Endothelial cell of umbilical vein (primary cell): ENCODE measurements at regions not wholly inside any gene's neighbourhood (a gene's known extent, or its start where the extent isn't known, plus 50 kb on each side); places are given as distances from the start of the nearest gene placed in this dataset.

ENCODE experiments used
- BruUV-seq: library from RNA; stranded (reverse); fragments of 400-500 nt; replicated peaks from 2 replicates; lab custom pipeline; 2021; lab: Mats Ljungman, UMichigan
- CTCF ChIA-PET: fragments of 300-600, 350-600 bp; sonication (Branson Sonifier 250); formaldehyde crosslinking; loops from one replicate; lab custom pipeline; 2021; ENCODE audit warnings: antibody characterized with exemption, inconsistent platforms; lab: Charles Lee
- POLR2A ChIA-PET: fragments of 300-600, 350-600 bp; sonication (Branson Sonifier 250); formaldehyde crosslinking; loops from one replicate; lab custom pipeline; 2021; ENCODE audit warnings: antibody characterized with exemption, inconsistent platforms; lab: Charles Lee
- DNase-seq: peaks from one replicate; pipeline ENCODE4 v3.0.0-alpha.2; 2011; ENCODE audit warnings: low read depth, low spot score
- FAIRE-seq: peaks from 2 replicates; lab custom pipeline; 2011; peaks lifted over from hg19 to GRCh38; lab: Jason Lieb, UNC
- H2AFZ ChIP-seq: 2 replicates; pipeline ENCODE4 v1.6.0; 2012; ENCODE audit warnings: low read depth, low read length, control low read depth, inconsistent platforms
- H3K27ac ChIP-seq: 2 replicates; pipeline ENCODE4 v1.5.1; 2011; ENCODE audit warnings: low read depth, mild to moderate bottlenecking, control low read depth, low read length, moderate library complexity; ENCODE audit not compliant: insufficient read depth
- H3K27me3 ChIP-seq, 2 experiments: 2 replicates each; pipeline versions ENCODE4 v1.6.0 to v1.6.1; 2011; ENCODE audit warnings: low read length in 2 of 2, mixed read lengths in 1 of 2; ENCODE audit not compliant: control insufficient read depth in 2 of 2, insufficient read depth in 2 of 2
- H3K36me3 ChIP-seq, 2 experiments: 2 replicates in 1 of 2; 3 replicates in 1 of 2; pipeline ENCODE4 v1.5.1; 2011; ENCODE audit warnings: low read length in 2 of 2, mild to moderate bottlenecking in 1 of 2, moderate library complexity in 1 of 2; ENCODE audit not compliant: control insufficient read depth in 2 of 2, insufficient read depth in 2 of 2; ENCODE audit errors: extremely low read depth in 1 of 2
- H3K4me1 ChIP-seq: 3 replicates; pipeline ENCODE4 v1.5.1; 2011; ENCODE audit warnings: mild to moderate bottlenecking, low read length; ENCODE audit not compliant: control insufficient read depth, insufficient read depth; ENCODE audit errors: extremely low read depth
- H3K4me2 ChIP-seq: 2 replicates; pipeline ENCODE4 v1.6.1; 2011; ENCODE audit warnings: low read length, control low read depth, mixed read lengths; ENCODE audit not compliant: insufficient read depth
- H3K4me3 ChIP-seq, 3 experiments: fragments of 200-600 bp in 1 of 3; sonication (generic), shearing (Covaris generic) in 1 of 3; replicated peaks in 1 of 3; 2 replicates each; pipeline ENCODE4 v1.5.1; 2011 to 2016; ENCODE audit warnings: control low read depth in 3 of 3, low read length in 3 of 3, mild to moderate bottlenecking in 2 of 3, inconsistent platforms in 1 of 3, low read depth in 1 of 3, moderate library complexity in 1 of 3; ENCODE audit not compliant: insufficient read depth in 1 of 3
- H3K79me2 ChIP-seq: 2 replicates; pipeline ENCODE4 v1.6.0; 2012; ENCODE audit warnings: low read length, inconsistent platforms; ENCODE audit not compliant: control insufficient read depth, insufficient read depth
- H3K9ac ChIP-seq: replicated peaks from 2 replicates; pipeline ENCODE3; 2011; ENCODE audit warnings: low read length, control low read depth; ENCODE audit not compliant: insufficient read depth; ENCODE audit errors: extremely low read depth
- H3K9me1 ChIP-seq: replicated peaks from 3 replicates; pipeline ENCODE4 v1.6.0; 2011; ENCODE audit warnings: mild to moderate bottlenecking, low read length; ENCODE audit not compliant: control insufficient read depth, insufficient read depth; ENCODE audit errors: extremely low read depth
- H3K9me3 ChIP-seq: replicated peaks from 2 replicates; pipeline ENCODE4 v1.5.1; 2012; ENCODE audit warnings: low read length, inconsistent platforms; ENCODE audit not compliant: control insufficient read depth, insufficient read depth
- H4K20me1 ChIP-seq: replicated peaks from 2 replicates; pipeline ENCODE3; 2011; ENCODE audit warnings: mild to moderate bottlenecking, low read length; ENCODE audit not compliant: control insufficient read depth, insufficient read depth; ENCODE audit errors: extremely low read depth
- EZH2 ChIP-seq: IDR thresholded peaks from 2 replicates; pipeline ENCODE4 v1.6.1; 2012; ENCODE audit warnings: borderline replicate concordance, low read depth, mild to moderate bottlenecking, moderate library complexity, low read length, inconsistent platforms; ENCODE audit not compliant: severe bottlenecking
- FOS ChIP-seq: IDR thresholded peaks from 2 replicates; pipeline ENCODE4 v1.6.1; 2011; ENCODE audit warnings: mild to moderate bottlenecking, low read length, moderate library complexity, borderline replicate concordance; ENCODE audit not compliant: insufficient read depth
- GATA2 ChIP-seq: IDR thresholded peaks from 2 replicates; pipeline ENCODE4 v1.7.0; 2011; ENCODE audit warnings: low read depth, mild to moderate bottlenecking, moderate library complexity, mixed read lengths, low read length; ENCODE audit not compliant: insufficient read length, insufficient read depth
- JUN ChIP-seq: IDR thresholded peaks from 2 replicates; pipeline ENCODE4 v1.6.1; 2011; ENCODE audit warnings: borderline replicate concordance, low read depth; ENCODE audit not compliant: insufficient read length, insufficient read depth
- MYC ChIP-seq: IDR thresholded peaks from one replicate; pipeline ENCODE4 v1.6.1; 2011; ENCODE audit warnings: mild to moderate bottlenecking, low read depth, low read length
- POLR2A ChIP-seq: IDR thresholded peaks from 2 replicates; pipeline ENCODE4 v1.6.1; 2012; ENCODE audit warnings: low read depth, mild to moderate bottlenecking, control low read depth, low read length
- POLR2AphosphoS5 ChIP-seq: IDR thresholded peaks from 2 replicates; pipeline ENCODE4 v1.6.1; 2012; ENCODE audit warnings: low read depth, mild to moderate bottlenecking, control low read depth, low read length, moderate library complexity; ENCODE audit not compliant: insufficient read depth
- dilution Hi-C: fragments of 300-500 bp; cut with MboI; formaldehyde crosslinking; loops from one replicate; pipeline ENCODE4 v1.15.0; 2019; ENCODE audit warnings: low sequenced_read_pairs; ENCODE audit not compliant: extremely low pct_ligation_motif_present
- intact Hi-C: fragments of 100-400 bp; cut with micrococcal nuclease; formaldehyde crosslinking; loops from one replicate; pipeline ENCODE4 v1.10.0; 2022
- TF ChIP-seq, protein P1 (sequence below): IDR thresholded peaks from 2 replicates; pipeline ENCODE4 v1.6.1; 2011; ENCODE audit not compliant: insufficient read depth, insufficient read length
- TF ChIP-seq, protein P2 (sequence below), 2 donors: IDR thresholded peaks; 1 replicate in 1 of 2; 2 replicates in 1 of 2; pipeline ENCODE4 v1.5.1; 2011; ENCODE audit warnings: low read length in 2 of 2, mild to moderate bottlenecking in 2 of 2, moderate library complexity in 2 of 2, control low read depth in 1 of 2, inconsistent platforms in 1 of 2, low read depth in 1 of 2; ENCODE audit not compliant: insufficient read depth in 1 of 2; ENCODE audit errors: extremely low read depth in 1 of 2

- H3K4me3 ChIP-seq, result no peak overlapping the region
- peaks cover under 1% of the 10 kb centered on the region for H3K4me1 ChIP-seq
- no peak overlapping the region for H3K4me2 ChIP-seq
- TF ChIP-seq GATA2 (no peak), JUN (no peak), POLR2AphosphoS5 (no peak), EZH2 (no peak), FOS (no peak), MYC (no peak), POLR2A (no peak)
- TF ChIP-seq, protein P1, sequence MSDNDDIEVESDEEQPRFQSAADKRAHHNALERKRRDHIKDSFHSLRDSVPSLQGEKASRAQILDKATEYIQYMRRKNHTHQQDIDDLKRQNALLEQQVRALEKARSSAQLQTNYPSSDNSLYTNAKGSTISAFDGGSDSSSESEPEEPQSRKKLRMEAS, result no peak
- TF ChIP-seq, protein P2, sequence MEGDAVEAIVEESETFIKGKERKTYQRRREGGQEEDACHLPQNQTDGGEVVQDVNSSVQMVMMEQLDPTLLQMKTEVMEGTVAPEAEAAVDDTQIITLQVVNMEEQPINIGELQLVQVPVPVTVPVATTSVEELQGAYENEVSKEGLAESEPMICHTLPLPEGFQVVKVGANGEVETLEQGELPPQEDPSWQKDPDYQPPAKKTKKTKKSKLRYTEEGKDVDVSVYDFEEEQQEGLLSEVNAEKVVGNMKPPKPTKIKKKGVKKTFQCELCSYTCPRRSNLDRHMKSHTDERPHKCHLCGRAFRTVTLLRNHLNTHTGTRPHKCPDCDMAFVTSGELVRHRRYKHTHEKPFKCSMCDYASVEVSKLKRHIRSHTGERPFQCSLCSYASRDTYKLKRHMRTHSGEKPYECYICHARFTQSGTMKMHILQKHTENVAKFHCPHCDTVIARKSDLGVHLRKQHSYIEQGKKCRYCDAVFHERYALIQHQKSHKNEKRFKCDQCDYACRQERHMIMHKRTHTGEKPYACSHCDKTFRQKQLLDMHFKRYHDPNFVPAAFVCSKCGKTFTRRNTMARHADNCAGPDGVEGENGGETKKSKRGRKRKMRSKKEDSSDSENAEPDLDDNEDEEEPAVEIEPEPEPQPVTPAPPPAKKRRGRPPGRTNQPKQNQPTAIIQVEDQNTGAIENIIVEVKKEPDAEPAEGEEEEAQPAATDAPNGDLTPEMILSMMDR (IDR thresholded peaks at IDR 0.05; ENCODE audit: extremely low read depth in 1 of 2, insufficient read depth in 1 of 2, low read depth in 1 of 2, low read length in 2 of 2), result no peak
- no TSS peak for BruUV-seq
- H3K9ac ChIP-seq, result no peak overlapping the region
- no peaks in the 10 kb centered on the region for H3K9me3 ChIP-seq
- H4K20me1 ChIP-seq, result no peaks in the 10 kb centered on the region
- H3K27me3 ChIP-seq, result no peaks in the 10 kb centered on the region
- intact Hi-C loops, result no loop called here
- DNase-seq (peak; percentile 35), FAIRE-seq (no peak)
- no peaks in the 10 kb centered on the region for H3K9me1 ChIP-seq
- H3K79me2 ChIP-seq, result no peaks in the 10 kb centered on the region
- ChIA-PET POLR2A (no interaction called here), CTCF (interaction anchor here (1.2 to 2.3 kb wide), 2 partner anchors 291 to 307 kb away, joined by 3 to 11 read pairs; no protein-coding TSS in a partner anchor)
- H3K36me3 ChIP-seq, result no peaks in the 10 kb centered on the region
- peak overlapping the region; percentile 35 for H2AFZ ChIP-seq
- dilution Hi-C loops, result no loop called here
- H3K27ac ChIP-seq, result no peak overlapping the region
These were observed 261.8 kb upstream of the LINC00305 start for GRCh38 chr18:64410685-64411084.
